Gastroesophageal sphincter (tissue), 4 donors: ENCODE measurements at regions not wholly inside any gene's neighbourhood (a gene's known extent, or its start where the extent isn't known, plus 50 kb on each side); places are given as distances from the start of the nearest gene placed in this dataset.

Source experiments
- ATAC-seq: fragments of 150-250 bp; one replicate; pipeline ENCODE4 v1.9.1; 2016; ENCODE audit warnings: mild to moderate bottlenecking, moderate library complexity
- H3K27ac ChIP-seq, 4 donors: fragments of 200-600 bp; sonication (generic) in 3 of 4; 1 replicate in 3 of 4; 2 replicates in 1 of 4; pipeline ENCODE4 v1.5.1; 2016 to 2019
- H3K27me3 ChIP-seq: fragments of 200-600 bp; sonication (generic); one replicate; pipeline ENCODE4 v1.5.1; 2019
- H3K36me3 ChIP-seq, 2 donors: fragments of 200-600 bp; sonication (generic); one replicate each; pipeline ENCODE4 v1.5.1; 2019; ENCODE audit warnings: control low read depth in 1 of 2
- H3K4me1 ChIP-seq, 3 donors: fragments of 200-600 bp; sonication (generic); 1 replicate in 2 of 3; 2 replicates in 1 of 3; pipeline ENCODE4 v1.5.1; 2016 to 2019; ENCODE audit warnings: control low read depth in 2 of 3
- H3K4me3 ChIP-seq, 2 donors: fragments of 200-600 bp; sonication (generic); one replicate each; pipeline ENCODE4 v1.5.1; 2019; ENCODE audit warnings: mild to moderate bottlenecking in 1 of 2, moderate library complexity in 1 of 2
- H3K9me3 ChIP-seq, 3 donors: fragments of 200-600 bp; sonication (generic); one replicate each; pipeline ENCODE4 v1.5.1; 2017 to 2019; ENCODE audit warnings: control low read depth in 2 of 3
- EP300 ChIP-seq: sonication (generic); formaldehyde crosslinking; IDR thresholded peaks from one replicate; pipeline ENCODE4 v1.6.1; 2017; ENCODE audit warnings: antibody characterized with exemption, mild to moderate bottlenecking
- POLR2A ChIP-seq, 2 donors: fragments of 450-650 bp; IDR thresholded peaks; one replicate each; pipeline ENCODE4 v1.6.1; 2017; ENCODE audit warnings: antibody characterized with exemption in 2 of 2, mild to moderate bottlenecking in 2 of 2, moderate library complexity in 1 of 2
- POLR2AphosphoS5 ChIP-seq: sonication (generic); formaldehyde crosslinking; IDR thresholded peaks from one replicate; pipeline ENCODE4 v1.6.1; 2017; ENCODE audit warnings: antibody characterized with exemption
- WGBS, 2 donors: methylation state at CpG; one replicate each; pipeline ENCODE4 v1.1.5; 2018; ENCODE audit warnings: low coverage in 1 of 2; 5-methylcytosine and 5-hydroxymethylcytosine counted together
- TF ChIP-seq, protein P1 (sequence below), 4 experiments: fragments of 200-600 bp in 2 of 4; fragments of 450-650 bp in 2 of 4; sonication (generic) in 1 of 4; IDR thresholded peaks; one replicate each; pipeline ENCODE4 v1.5.1; 2017 to 2019; ENCODE audit warnings: antibody characterized with exemption in 4 of 4, mild to moderate bottlenecking in 2 of 4, moderate library complexity in 2 of 4

DNA sequence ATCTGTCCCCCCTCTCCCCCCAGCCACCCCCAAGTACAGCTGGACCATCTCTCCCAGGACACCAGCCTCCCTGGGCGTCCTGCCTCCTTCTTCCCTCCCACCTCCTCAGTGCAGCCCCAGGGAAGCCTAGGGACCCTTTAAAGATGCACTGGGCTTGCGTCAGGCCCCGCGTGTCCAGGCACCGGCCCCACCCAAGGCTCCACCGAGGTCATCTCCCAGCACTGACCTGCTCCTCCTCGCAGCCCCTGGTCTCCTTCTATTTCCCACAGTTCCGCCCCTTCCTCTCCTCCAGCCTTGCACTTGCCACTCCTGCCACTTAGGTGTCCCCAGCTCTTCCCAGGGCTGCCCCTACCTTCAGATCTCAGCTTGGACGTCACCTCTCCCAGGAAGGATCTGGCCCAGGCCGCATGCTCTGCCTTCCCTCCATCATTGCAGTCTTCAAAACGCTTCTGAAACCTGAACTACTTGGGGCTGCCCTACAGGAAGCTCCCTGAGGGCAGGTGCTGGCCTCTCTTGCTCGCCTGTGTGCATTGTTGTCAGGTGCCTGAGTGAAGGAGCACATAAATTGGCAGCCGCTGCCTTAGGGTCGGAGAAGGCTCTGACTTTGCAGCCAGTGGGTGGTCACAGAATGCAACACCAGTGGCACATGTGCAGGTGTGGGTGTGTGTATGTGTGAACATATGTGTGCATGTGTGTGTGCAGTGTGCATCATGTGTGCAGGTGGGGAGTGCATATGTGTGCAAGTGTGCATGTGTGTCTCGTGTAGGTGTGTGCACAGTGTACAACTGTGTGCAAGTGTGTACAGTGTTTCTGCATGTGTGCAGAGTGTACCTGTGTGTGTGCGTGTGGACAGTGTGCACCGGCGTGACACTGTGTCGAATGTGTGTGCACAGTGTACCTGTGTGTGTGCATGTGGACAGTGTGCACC lies 152.9 kb downstream of the C9orf50 start:
- H3K27me3 ChIP-seq = no peaks in the 10 kb centered on the region
- no peak for TF ChIP-seq EP300
- TF ChIP-seq POLR2AphosphoS5 = no peak
- no peak for TF ChIP-seq POLR2A (IDR thresholded peaks at IDR 0.05)
- TF ChIP-seq, protein P1, sequence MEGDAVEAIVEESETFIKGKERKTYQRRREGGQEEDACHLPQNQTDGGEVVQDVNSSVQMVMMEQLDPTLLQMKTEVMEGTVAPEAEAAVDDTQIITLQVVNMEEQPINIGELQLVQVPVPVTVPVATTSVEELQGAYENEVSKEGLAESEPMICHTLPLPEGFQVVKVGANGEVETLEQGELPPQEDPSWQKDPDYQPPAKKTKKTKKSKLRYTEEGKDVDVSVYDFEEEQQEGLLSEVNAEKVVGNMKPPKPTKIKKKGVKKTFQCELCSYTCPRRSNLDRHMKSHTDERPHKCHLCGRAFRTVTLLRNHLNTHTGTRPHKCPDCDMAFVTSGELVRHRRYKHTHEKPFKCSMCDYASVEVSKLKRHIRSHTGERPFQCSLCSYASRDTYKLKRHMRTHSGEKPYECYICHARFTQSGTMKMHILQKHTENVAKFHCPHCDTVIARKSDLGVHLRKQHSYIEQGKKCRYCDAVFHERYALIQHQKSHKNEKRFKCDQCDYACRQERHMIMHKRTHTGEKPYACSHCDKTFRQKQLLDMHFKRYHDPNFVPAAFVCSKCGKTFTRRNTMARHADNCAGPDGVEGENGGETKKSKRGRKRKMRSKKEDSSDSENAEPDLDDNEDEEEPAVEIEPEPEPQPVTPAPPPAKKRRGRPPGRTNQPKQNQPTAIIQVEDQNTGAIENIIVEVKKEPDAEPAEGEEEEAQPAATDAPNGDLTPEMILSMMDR (IDR thresholded peaks at IDR 0.05) = no peak
- ATAC-seq = no peak
- H3K27ac ChIP-seq = no peak overlapping the region
- H3K9me3 ChIP-seq = no peaks in the 10 kb centered on the region
- no peaks in the 10 kb centered on the region for H3K36me3 ChIP-seq
- peaks cover 0 to 53% (median 16%) of the 10 kb centered on the region in 3 donors for H3K4me1 ChIP-seq
- H3K4me3 ChIP-seq = no peak overlapping the region
- 73 to 74% methylated on average over 3 to 5 of the region's 19 CpGs for WGBS, 2 donors

DNA sequence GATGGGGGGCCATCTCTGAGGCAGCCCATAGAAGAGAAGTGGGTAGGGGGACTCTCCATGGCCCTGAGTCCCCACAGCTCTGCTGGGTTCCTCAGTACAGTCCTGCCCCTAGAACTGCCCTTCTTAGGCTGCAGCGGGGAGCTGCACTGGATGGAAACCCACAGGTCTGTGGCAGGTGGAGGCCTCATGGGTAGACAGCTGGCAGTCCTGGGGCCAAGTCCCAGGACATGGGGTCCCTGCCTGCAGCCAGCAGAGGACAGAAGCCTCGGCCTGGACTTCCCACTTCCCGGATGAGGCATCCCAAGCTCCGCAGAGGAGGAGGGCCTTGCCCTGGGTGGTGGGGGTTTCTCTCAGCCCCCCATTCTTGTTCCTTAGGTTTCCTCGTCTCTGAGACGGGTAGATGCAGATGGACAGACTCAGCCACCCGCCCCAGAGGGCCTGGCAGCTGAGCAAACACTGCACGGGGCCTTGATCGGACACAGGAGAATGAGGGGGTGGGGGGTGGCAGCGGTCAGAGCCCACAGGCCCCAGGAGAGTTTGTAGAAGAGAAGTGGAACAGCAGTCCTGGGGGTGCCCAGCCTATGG lies 153.8 kb downstream of the C9orf50 start:
- no peak for ATAC-seq
- 80 to 100% methylated on average over 1 of the region's 10 CpGs for WGBS, 2 donors
- Histone ChIP-seq H3K9me3 (no peaks in the 10 kb centered on the region), H3K27me3 (no peaks in the 10 kb centered on the region), H3K4me1 (peaks cover 0 to 54% (median 19%) of the 10 kb centered on the region in 3 donors), H3K27ac (no peak overlapping the region), H3K36me3 (no peaks in the 10 kb centered on the region), H3K4me3 (no peak overlapping the region)
- TF ChIP-seq, protein P1 (IDR thresholded peaks at IDR 0.05) = no peak
- TF ChIP-seq POLR2A (IDR thresholded peaks at IDR 0.05) (no peak), EP300 (no peak), POLR2AphosphoS5 (no peak)

DNA sequence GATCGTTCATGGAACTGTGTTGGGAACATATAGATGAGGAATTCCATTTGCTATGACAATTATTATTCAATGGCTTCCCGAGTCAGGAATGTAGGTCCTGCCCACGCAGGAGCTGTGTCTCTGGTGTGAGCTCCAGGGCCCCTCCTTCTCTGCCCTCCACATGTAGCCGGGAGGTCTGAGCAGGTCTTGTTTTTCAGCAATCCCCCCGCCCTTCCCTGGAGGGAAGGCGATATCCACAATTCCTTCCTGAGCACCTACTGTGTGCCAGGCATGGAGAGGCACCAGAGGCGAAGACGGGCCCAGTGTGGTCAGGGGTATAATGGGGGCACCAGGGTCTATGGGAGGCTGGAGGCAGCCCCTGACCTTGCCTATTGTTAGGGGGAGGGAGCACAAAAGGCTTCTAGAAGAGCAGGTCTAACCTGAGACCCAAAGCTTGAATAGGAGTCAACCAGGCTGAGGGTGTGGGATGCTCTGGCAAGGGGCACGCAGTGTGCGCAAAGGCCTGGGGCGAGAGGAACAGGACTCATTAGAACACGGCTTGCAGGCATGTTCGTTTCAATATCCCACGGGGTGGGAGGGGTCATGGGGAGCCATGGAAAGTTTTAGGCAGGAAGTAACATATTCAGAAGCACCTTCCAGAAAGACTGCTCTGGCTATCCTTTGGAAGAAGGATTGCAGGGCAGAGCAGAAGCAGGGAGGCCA lies 154.9 kb downstream of the C9orf50 start:
- Histone ChIP-seq H3K27ac (peak overlapping the region in 1 of 4 donors; percentile 2), H3K27me3 (no peaks in the 10 kb centered on the region), H3K36me3 (no peaks in the 10 kb centered on the region), H3K9me3 (no peaks in the 10 kb centered on the region), H3K4me3 (no peak overlapping the region), H3K4me1 (peaks cover 2 to 64% (median 29%) of the 10 kb centered on the region in 3 donors)
- 58 to 64% methylated on average over 5 to 6 of the region's 14 CpGs for WGBS, 2 donors
- ATAC-seq = no peak
- no peak for TF ChIP-seq POLR2A (IDR thresholded peaks at IDR 0.05)
- no peak for TF ChIP-seq EP300
- TF ChIP-seq, protein P1 (IDR thresholded peaks at IDR 0.05) = no peak
- no peak for TF ChIP-seq POLR2AphosphoS5

DNA sequence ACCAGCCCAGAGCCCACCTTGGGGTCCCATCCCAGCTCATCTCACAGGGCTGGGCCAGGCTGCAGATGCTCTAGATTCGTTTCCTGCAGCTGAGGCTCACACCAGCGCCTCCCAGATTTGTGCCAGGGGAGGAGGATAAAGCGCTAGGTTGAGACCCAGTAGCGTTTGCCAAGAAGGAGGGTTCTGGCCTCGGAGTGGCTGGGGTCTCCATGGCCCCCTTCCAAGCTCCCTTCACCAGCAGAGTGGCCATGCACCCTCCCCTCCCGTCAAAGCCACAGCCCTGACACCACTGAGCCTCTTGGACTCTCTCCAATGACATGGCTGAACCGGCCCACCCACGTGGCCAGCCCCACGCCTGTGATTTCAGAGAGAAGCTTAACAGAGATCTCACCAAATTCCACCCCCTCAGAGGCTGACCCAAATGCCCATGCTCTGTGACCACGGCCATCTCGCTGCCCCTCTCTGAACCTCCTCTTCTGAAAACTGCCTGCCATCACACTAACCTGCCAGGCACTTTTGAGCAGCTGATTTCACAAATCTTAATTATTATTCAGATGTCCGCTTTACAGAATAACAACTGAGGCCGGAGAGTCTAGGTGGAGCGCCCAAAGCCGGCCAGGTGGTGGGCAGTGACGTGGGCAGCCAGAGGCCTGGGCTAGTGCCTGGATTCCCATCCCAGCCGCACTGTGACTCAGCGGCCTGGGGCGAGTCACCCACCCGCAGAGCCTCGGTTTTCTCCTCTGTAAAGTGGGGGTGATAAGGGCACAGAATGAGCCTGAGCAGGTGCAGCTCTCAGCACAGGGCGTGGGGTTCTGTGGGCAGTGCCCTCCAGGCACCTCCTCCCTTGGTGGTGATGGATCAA lies 155.7 kb downstream of the C9orf50 start:
- TF ChIP-seq EP300 = no peak
- no peak for TF ChIP-seq POLR2A (IDR thresholded peaks at IDR 0.05)
- TF ChIP-seq, protein P1 (IDR thresholded peaks at IDR 0.05) = no peak
- no peak for TF ChIP-seq POLR2AphosphoS5
- H3K36me3 ChIP-seq = no peaks in the 10 kb centered on the region
- H3K4me1 ChIP-seq = peaks cover 2 to 63% (median 34%) of the 10 kb centered on the region in 3 donors
- H3K4me3 ChIP-seq = no peak overlapping the region
- H3K9me3 ChIP-seq = no peaks in the 10 kb centered on the region
- peak overlapping the region in 1 of 4 donors; percentile 2 for H3K27ac ChIP-seq
- no peak for ATAC-seq
- WGBS, 2 donors = 23 to 48% methylated on average over 4 to 9 of the region's 22 CpGs
- no peaks in the 10 kb centered on the region for H3K27me3 ChIP-seq
